COLO829 (cell line): ENCODE measurements at regions not wholly inside any gene's neighbourhood (a gene's known extent, or its start where the extent isn't known, plus 50 kb on each side); places are given as distances from the start of the nearest gene placed in this dataset.
"Not testable (repeated sequence)": the region's sequence is repeated elsewhere in the genome, so short reads cannot be mapped to it uniquely, and the experiment has no call there.

ENCODE experiments used
- DNase-seq: peaks from one replicate; pipeline ENCODE4 v3.0.0; 2012; ENCODE audit warnings: low spot score

- DNase-seq, result no peak
Observed at GRCh38 chr15:38961931-38962330, 397.3 kb upstream of the RASGRP1 start.

- DNase-seq, result no peak
Observed at GRCh38 chr15:38972831-38973230, 408.2 kb upstream of the RASGRP1 start.

- no peak for DNase-seq
Observed at GRCh38 chr15:38975282-38975990, 410.8 kb upstream of the RASGRP1 start.

GRCh38 chr15:38991126-38991525 is 426.5 kb upstream of the RASGRP1 start:
- peak; percentile 10 for DNase-seq

GRCh38 chr15:38991701-38992100 is 427.1 kb upstream of the RASGRP1 start:
- DNase-seq, result no peak

- no peak for DNase-seq
Observed at GRCh38 chr15:38992506-38992905, 427.9 kb upstream of the RASGRP1 start.

- no peak for DNase-seq
Observed at GRCh38 chr15:38992930-38993329, 428.3 kb upstream of the RASGRP1 start.

- peak; percentile 57 for DNase-seq
Observed at GRCh38 chr15:38994310-38994709, 429.7 kb upstream of the RASGRP1 start.

GRCh38 chr15:38996111-38996631 is 431.6 kb upstream of the RASGRP1 start:
- DNase-seq, result peak; percentile 69

GRCh38 chr15:38997841-38998240 is 433.2 kb upstream of the RASGRP1 start:
- DNase-seq, result no peak

GRCh38 chr15:39000008-39000734 is 435.6 kb upstream of the RASGRP1 start:
- DNase-seq, result no peak

GRCh38 chr15:39009740-39010139 is 445.1 kb upstream of the RASGRP1 start:
- DNase-seq, result no peak

- not testable (repeated sequence) for DNase-seq
Observed at GRCh38 chr15:39011066-39011465, 446.5 kb upstream of the RASGRP1 start.

- DNase-seq, result no peak
Observed at GRCh38 chr15:39013262-39013661, 448.6 kb upstream of the RASGRP1 start.

GRCh38 chr15:39014682-39015081 is 450.1 kb upstream of the RASGRP1 start:
- no peak for DNase-seq

GRCh38 chr15:39016706-39017105 is 452.1 kb upstream of the RASGRP1 start:
- DNase-seq, result no peak

GRCh38 chr15:39018966-39019365 is 454.4 kb upstream of the RASGRP1 start:
- no peak for DNase-seq

GRCh38 chr15:39021341-39021740 is 456.7 kb upstream of the RASGRP1 start:
- no peak for DNase-seq

- DNase-seq, result no peak
Observed at GRCh38 chr15:39022532-39023305, 458.1 kb upstream of the RASGRP1 start.

- DNase-seq, result no peak
Observed at GRCh38 chr15:39025321-39025720, 460.7 kb upstream of the RASGRP1 start.

GRCh38 chr15:39025881-39026280 is 461.3 kb upstream of the RASGRP1 start:
- no peak for DNase-seq

- DNase-seq, result no peak
Observed at GRCh38 chr15:39028069-39028468, 463.5 kb upstream of the RASGRP1 start.

GRCh38 chr15:39029741-39030140 is 465.1 kb upstream of the RASGRP1 start:
- DNase-seq, result no peak
